Jurkat, Clone E6-1 (cell line): ENCODE measurements at regions not wholly inside any gene's neighbourhood (a gene's known extent, or its start where the extent isn't known, plus 50 kb on each side); places are given as distances from the start of the nearest gene placed in this dataset.
"Not testable (repeated sequence)": the region's sequence is repeated elsewhere in the genome, so short reads cannot be mapped to it uniquely, and the experiment has no call there.

Experiments
- DNase-seq: peaks from one replicate; pipeline ENCODE4 v3.0.0-alpha.2; 2011; ENCODE audit warnings: low read depth, low spot score
- H3K4me3 ChIP-seq: 2 replicates; pipeline ENCODE4 v1.5.1; 2011; ENCODE audit warnings: mild to moderate bottlenecking, low read length, control low read depth, moderate library complexity

GRCh38 chr22:11625711-11626421 is 3902.1 kb upstream of the OR11H1 start:
- not testable (repeated sequence) for H3K4me3 ChIP-seq, DNase-seq

DNA sequence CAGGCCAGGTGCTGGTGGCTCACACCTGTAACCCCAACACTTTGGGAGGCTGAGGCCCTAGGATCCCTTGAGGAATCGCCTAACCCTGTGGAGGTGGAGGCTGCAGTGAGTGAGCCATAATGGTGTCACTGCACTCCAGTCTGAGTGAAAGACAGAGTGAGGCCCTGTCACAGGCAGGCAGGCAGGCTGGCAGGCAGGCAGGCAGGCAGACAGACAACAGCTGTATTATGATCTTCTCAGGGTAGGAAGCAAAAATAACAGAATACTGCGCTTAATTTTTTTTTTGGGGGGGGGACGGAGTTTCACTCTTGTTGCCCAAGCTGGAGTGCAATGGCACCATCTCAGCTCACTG is 3901.6 kb upstream of the OR11H1 start:
- no peak for DNase-seq

GRCh38 chr22:11627036-11627435 is 3901.0 kb upstream of the OR11H1 start:
- not testable (repeated sequence) for H3K4me3 ChIP-seq

More for the DNA sequence above, 3901.6 kb upstream of the OR11H1 start:
- H3K4me3 ChIP-seq: no peak overlapping the region

GRCh38 chr22:11627436-11627797 is 3900.6 kb upstream of the OR11H1 start:
- no peak for DNase-seq
- no peak overlapping the region for H3K4me3 ChIP-seq

More at GRCh38 chr22:11627036-11627435, 3901.0 kb upstream of the OR11H1 start:
- not testable (repeated sequence) for DNase-seq

- H3K4me3 ChIP-seq: no peak overlapping the region
- DNase-seq: no peak
Observed at GRCh38 chr22:11627798-11628650, 3900.0 kb upstream of the OR11H1 start.

DNA sequence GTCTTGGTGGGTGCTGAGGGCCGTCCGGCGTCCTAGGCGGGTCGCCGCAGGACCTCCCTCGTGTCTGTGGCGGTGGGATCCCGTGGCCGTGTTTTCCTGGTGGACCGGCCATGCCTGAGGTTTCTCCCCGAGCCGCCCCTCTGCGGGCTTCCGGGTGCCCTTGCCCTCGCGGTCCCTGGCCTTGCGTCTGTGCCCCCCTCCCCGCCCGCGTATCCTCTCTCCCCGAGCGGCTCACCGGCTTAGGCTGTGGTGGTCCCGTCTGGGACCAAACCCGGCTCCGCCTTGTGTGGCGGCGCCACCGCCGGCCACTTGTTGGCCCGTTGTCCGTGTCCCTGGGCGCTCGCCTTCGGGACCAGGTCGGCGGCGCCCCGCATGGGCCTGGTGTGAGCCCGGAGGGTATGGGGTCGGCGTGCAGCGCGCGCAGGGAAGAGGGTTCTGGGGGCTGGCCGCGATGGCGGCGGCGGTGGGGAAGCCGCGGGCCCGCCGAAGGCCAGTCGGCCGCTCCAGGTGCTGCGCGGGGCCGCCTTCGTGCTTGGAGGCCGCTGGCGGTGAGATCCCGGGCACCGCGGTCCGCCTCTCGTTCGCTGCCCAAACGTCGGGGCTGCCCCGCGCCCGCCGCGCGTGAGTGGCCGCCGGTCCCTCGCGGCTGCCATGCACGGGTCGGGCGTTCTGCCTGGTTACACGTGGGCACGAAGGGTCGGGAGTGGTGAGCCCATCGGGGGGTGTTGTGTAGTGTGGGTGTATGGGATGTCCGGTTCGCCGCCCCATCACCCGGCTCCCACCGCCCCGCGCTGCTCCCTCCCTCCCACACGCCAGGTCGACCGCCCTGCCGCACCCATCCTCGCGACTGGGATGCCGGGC is 3899.1 kb upstream of the OR11H1 start:
- DNase-seq: no peak
- H3K4me3 ChIP-seq: no peak overlapping the region

GRCh38 chr22:11629661-11630385 is 3898.2 kb upstream of the OR11H1 start:
- H3K4me3 ChIP-seq: no peak overlapping the region
- DNase-seq: no peak

DNA sequence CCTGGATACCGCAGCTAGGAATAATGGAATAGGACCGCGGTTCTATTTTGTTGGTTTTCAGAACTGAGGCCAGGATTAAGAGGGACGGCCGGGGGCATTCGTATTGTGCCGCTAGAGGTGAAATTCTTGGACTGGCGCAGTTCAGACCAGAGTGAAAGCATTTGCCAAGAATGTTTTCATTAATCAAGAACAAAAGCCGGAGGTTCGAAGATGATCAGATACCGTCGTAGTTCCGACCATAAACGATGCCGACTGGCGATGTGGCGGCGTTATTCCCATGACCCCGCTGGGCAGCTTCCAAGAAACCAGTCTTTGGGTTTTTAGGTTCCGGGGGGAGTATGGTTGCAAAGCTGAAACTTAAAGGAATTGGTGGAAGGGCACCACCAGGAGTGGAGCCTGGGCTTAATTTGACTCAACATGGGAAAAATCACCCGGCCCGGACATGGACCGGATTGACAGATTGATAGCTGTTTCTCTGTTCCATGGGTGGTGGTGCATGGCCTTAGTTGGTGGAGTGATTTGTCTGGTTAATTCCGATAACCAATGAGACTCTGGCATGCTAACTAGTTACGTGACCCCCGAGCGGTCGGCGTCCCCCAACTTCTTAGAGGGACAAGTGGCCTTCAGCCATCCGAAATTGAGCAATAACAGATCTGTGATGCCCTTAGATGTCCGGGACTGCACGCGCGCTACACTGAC is 3897.5 kb upstream of the OR11H1 start:
- H3K4me3 ChIP-seq, DNase-seq: not testable (repeated sequence)
